WERI-Rb-1 (cell line): ENCODE measurements at regions not wholly inside any gene's neighbourhood (a gene's known extent, or its start where the extent isn't known, plus 50 kb on each side); places are given as distances from the start of the nearest gene placed in this dataset.

Experiments
- DNase-seq: peaks from one replicate; pipeline ENCODE4 v3.0.0-alpha.2; 2020
- H3K27ac ChIP-seq: fragments of 250-450 bp; sonication (Bioruptor Pico); 2 replicates; pipeline ENCODE4 v1.5.1; 2020; ENCODE audit warnings: mild to moderate bottlenecking, moderate library complexity
- H3K27me3 ChIP-seq: fragments of 250-450 bp; sonication (Bioruptor Pico); 2 replicates; pipeline ENCODE4 v1.5.1; 2021; ENCODE audit warnings: mild to moderate bottlenecking, low read depth, moderate library complexity; ENCODE audit not compliant: insufficient read depth, severe bottlenecking
- H3K36me3 ChIP-seq: fragments of 250-450 bp; sonication (Bioruptor Pico); 2 replicates; pipeline ENCODE4 v1.5.1; 2020; ENCODE audit warnings: mild to moderate bottlenecking, moderate library complexity
- H3K4me3 ChIP-seq: 2 replicates; pipeline ENCODE4 v1.5.1; 2011; ENCODE audit warnings: low read depth, mild to moderate bottlenecking, control low read depth, low read length
- H3K9me3 ChIP-seq: fragments of 250-450 bp; sonication (Bioruptor Pico); 2 replicates; pipeline ENCODE4 v1.5.1; 2021; ENCODE audit warnings: mild to moderate bottlenecking, moderate library complexity; ENCODE audit not compliant: severe bottlenecking
- TF ChIP-seq, protein P1 (sequence below): IDR thresholded peaks from 2 replicates; pipeline ENCODE4 v1.5.1; 2011; ENCODE audit warnings: low read depth, mild to moderate bottlenecking, control low read depth, inconsistent platforms, low read length

DNA sequence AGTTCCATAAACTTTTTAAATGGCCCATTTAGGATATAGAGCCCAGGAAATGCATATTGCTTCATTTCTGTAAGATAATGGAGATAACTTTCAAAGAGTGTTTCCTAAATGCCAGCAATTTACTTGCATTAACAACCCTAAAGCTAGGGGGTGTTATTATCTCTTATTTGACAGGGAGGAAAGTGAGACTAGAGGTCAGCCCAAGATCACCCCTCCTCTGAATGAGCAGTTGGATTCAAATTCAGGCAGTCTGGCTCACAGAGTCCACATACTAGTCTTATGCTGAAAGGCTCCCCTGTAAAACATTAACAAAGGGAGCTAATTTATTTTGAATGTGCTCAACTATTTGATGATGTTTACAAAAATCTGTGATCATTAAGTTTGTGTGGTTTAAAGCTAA is 49.9 kb upstream of the TRIM77 start:
- no peak overlapping the region for H3K4me3 ChIP-seq
- H3K9me3 ChIP-seq: no peaks in the 10 kb centered on the region
- no peaks in the 10 kb centered on the region for H3K27me3 ChIP-seq
- no peaks in the 10 kb centered on the region for H3K36me3 ChIP-seq
- TF ChIP-seq, protein P1, sequence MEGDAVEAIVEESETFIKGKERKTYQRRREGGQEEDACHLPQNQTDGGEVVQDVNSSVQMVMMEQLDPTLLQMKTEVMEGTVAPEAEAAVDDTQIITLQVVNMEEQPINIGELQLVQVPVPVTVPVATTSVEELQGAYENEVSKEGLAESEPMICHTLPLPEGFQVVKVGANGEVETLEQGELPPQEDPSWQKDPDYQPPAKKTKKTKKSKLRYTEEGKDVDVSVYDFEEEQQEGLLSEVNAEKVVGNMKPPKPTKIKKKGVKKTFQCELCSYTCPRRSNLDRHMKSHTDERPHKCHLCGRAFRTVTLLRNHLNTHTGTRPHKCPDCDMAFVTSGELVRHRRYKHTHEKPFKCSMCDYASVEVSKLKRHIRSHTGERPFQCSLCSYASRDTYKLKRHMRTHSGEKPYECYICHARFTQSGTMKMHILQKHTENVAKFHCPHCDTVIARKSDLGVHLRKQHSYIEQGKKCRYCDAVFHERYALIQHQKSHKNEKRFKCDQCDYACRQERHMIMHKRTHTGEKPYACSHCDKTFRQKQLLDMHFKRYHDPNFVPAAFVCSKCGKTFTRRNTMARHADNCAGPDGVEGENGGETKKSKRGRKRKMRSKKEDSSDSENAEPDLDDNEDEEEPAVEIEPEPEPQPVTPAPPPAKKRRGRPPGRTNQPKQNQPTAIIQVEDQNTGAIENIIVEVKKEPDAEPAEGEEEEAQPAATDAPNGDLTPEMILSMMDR: no peak
- H3K27ac ChIP-seq: no peak overlapping the region
- DNase-seq: no peak
